Psoas muscle (tissue), 7 donors: ENCODE measurements at regions not wholly inside any gene's neighbourhood (a gene's known extent, or its start where the extent isn't known, plus 50 kb on each side); places are given as distances from the start of the nearest gene placed in this dataset.

Source experiments
- ATAC-seq, 4 donors: fragments of 200-7000 bp; cut with Tn5 transposase; one replicate each; pipeline ENCODE4 v1.9.1; 2020; ENCODE audit warnings: moderate library complexity in 3 of 4, mild to moderate bottlenecking in 2 of 4
- DNase-seq, 2 donors: peaks; one replicate each; pipeline ENCODE4 v3.0.0-alpha.2; 2020
- H3K27ac ChIP-seq: fragments of 200-600 bp; one replicate; pipeline ENCODE4 v1.8.0; 2022
- H3K27me3 ChIP-seq, 3 donors: fragments of 200-600 bp in 1 of 3; one replicate each; pipeline versions ENCODE4 v1.6.1 to v1.8.0; 2013 to 2022; ENCODE audit warnings: low read length in 2 of 3, mild to moderate bottlenecking in 2 of 3, moderate library complexity in 1 of 3; ENCODE audit not compliant: insufficient read depth in 3 of 3
- H3K36me3 ChIP-seq, 2 donors: fragments of 200-600 bp in 1 of 2; one replicate each; pipeline versions ENCODE4 v1.6.1 to v1.8.0; 2013 to 2022; ENCODE audit warnings: low read depth in 1 of 2, mild to moderate bottlenecking in 1 of 2, moderate library complexity in 1 of 2; ENCODE audit not compliant: insufficient read depth in 1 of 2
- H3K4me1 ChIP-seq: fragments of 200-600 bp; one replicate; pipeline ENCODE4 v1.8.0; 2022
- H3K4me3 ChIP-seq: fragments of 200-600 bp; one replicate; pipeline ENCODE4 v1.8.0; 2022; ENCODE audit warnings: mild to moderate bottlenecking
- H3K9me3 ChIP-seq: fragments of 200-600 bp; one replicate; pipeline ENCODE4 v1.8.0; 2022
- CTCF ChIP-seq: fragments of 200-600 bp; IDR thresholded peaks from one replicate; pipeline ENCODE4 v1.8.0; 2022; ENCODE audit warnings: antibody characterized with exemption
- WGBS, 3 donors: extraction: QIAGEN DNeasy Blood & Tissue Kit; methylation state at CpG; one replicate each; pipeline versions ENCODE4 v1.1.6 to v1.1.7; 2013; 5-methylcytosine and 5-hydroxymethylcytosine counted together
- intact Hi-C, 2 donors: fragments of 100-400 bp; cut with DNase I; formaldehyde crosslinking; loops; one replicate each; pipeline versions ENCODE4 v1.11.0 to v1.14.2; 2022
- donor health status: healthy with polysubstance abuse.
- donor health status: DM: no; HTN: no; CAD: no; lungs with moderate emphysema.
- donor health status: Bipolar disorder and iron deficiency.
- donor health status: healthy.
- donor health status: DM: yes; HTN: yes; CAD: no.
- donor health status: DM: no; HTN: no; CAD: no.
- donor health status: DM: yes; HTN: yes; CAD: no.

- DNase-seq, result no peak
Measured at GRCh38 chr7:41826641-41827040, 123.8 kb upstream of the INHBA start.

GRCh38 chr7:41825927-41826480 is 123.1 kb upstream of the INHBA start:
- ATAC-seq (no peak), DNase-seq (no peak)
- WGBS, 3 donors, result 36 to 40% (median 37%) methylated on average over 4 of the region's 4 CpGs

More at GRCh38 chr7:41826641-41827040, 123.8 kb upstream of the INHBA start:
- TF ChIP-seq CTCF, result no peak
- Histone ChIP-seq H3K4me3 (no peak overlapping the region), H3K27ac (no peak overlapping the region), H3K4me1 (no peaks in the 10 kb centered on the region), H3K36me3 (no peaks in the 10 kb centered on the region), H3K27me3 (no peaks in the 10 kb centered on the region), H3K9me3 (no peaks in the 10 kb centered on the region)
- ATAC-seq, result no peak
- intact Hi-C loops, result no loop called here
- 72 to 81% (median 81%) methylated on average over 1 of the region's 1 CpG for WGBS, 3 donors

GRCh38 chr7:41824284-41824683 is 121.4 kb upstream of the INHBA start:
- no peak for TF ChIP-seq CTCF
- Histone ChIP-seq H3K4me3 (no peak overlapping the region), H3K9me3 (no peaks in the 10 kb centered on the region), H3K27me3 (no peaks in the 10 kb centered on the region), H3K4me1 (no peaks in the 10 kb centered on the region), H3K36me3 (no peaks in the 10 kb centered on the region), H3K27ac (no peak overlapping the region)
- ATAC-seq, result no peak
- DNase-seq, result no peak
- WGBS, 3 donors, result 47 to 56% (median 52%) methylated on average over 2 of the region's 2 CpGs
- intact Hi-C loops, result no loop called here

More at GRCh38 chr7:41825927-41826480, 123.1 kb upstream of the INHBA start:
- no peaks in the 10 kb centered on the region for H3K4me1 ChIP-seq
- H3K27ac ChIP-seq, result no peak overlapping the region
- intact Hi-C loops, result no loop called here
- no peak overlapping the region for H3K4me3 ChIP-seq
- H3K9me3 ChIP-seq, result no peaks in the 10 kb centered on the region
- H3K27me3 ChIP-seq, result no peaks in the 10 kb centered on the region
- no peaks in the 10 kb centered on the region for H3K36me3 ChIP-seq
- TF ChIP-seq CTCF, result no peak

GRCh38 chr7:41822259-41822817 is 119.4 kb upstream of the INHBA start:
- no peak overlapping the region for H3K27ac ChIP-seq
- DNase-seq (no peak), ATAC-seq (no peak)
- no peaks in the 10 kb centered on the region for H3K27me3 ChIP-seq
- no peaks in the 10 kb centered on the region for H3K9me3 ChIP-seq
- H3K4me3 ChIP-seq, result no peak overlapping the region
- no peak for TF ChIP-seq CTCF
- intact Hi-C loops, result no loop called here
- no peaks in the 10 kb centered on the region for H3K4me1 ChIP-seq
- no peaks in the 10 kb centered on the region for H3K36me3 ChIP-seq
- WGBS, 3 donors, result 18 to 35% (median 31%) methylated on average over 1 of the region's 1 CpG
